ENCODE measurements at regions not wholly inside any gene's neighbourhood (a gene's known extent, or its start where the extent isn't known, plus 50 kb on each side); places are given as distances from the start of the nearest gene placed in this dataset.

- no peak for DNase-seq (ENCODE audit: low read depth, low spot score)
Observed at GRCh38 chr1:61523893-61524605, 200.9 kb downstream of the TM2D1 start.

GRCh38 chr1:61523229-61523628 is 201.7 kb downstream of the TM2D1 start:
- no peak for DNase-seq (ENCODE audit: low read depth, low spot score)

GRCh38 chr1:61520401-61520800 is 204.5 kb downstream of the TM2D1 start:
- DNase-seq (ENCODE audit: low read depth, low spot score) = no peak

DNA sequence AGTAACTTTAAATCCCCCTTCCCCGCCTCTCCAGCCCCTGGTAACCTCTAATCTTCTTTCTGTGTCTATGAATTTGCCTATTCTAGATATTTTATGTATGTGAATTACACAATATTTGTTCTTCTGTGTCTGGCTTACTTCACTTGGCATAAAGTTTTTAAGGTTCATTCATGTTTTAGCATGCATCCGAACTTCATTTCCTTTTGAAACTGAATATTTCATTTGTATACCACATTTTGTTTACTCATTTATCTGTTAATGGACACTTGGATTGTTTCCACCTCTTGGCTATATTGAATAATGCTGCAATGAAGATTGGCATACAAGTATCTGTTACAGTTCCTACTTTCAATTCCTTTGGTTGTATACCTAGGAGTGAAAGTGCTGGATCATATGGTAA is 205.3 kb downstream of the TM2D1 start:
- DNase-seq (ENCODE audit: low read depth, low spot score) = no peak

- no peak for DNase-seq (ENCODE audit: low read depth, low spot score)
Observed at GRCh38 chr1:61518670-61519400, 206.1 kb downstream of the TM2D1 start.

DNA sequence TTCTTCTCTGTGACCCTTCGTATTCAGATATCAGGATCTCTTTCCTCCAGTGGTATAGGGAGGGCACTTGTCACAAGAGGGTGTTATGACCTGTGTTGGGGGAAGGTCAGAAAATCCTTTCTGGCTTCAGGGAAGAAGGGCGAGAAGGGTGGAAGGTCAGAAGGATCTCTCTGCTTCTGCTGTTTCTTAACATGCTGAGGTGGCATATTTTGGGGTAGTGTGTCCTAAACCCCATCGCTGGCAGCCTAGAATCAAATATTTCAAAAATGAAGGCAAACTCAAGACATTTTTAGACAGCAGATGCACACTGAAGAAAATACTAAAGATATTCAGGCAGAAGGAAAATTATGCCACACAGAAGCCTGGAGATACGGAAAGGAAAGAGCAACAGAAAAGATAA is 207.6 kb downstream of the TM2D1 start:
- no peak for DNase-seq (ENCODE audit: low read depth, low spot score)

DNA sequence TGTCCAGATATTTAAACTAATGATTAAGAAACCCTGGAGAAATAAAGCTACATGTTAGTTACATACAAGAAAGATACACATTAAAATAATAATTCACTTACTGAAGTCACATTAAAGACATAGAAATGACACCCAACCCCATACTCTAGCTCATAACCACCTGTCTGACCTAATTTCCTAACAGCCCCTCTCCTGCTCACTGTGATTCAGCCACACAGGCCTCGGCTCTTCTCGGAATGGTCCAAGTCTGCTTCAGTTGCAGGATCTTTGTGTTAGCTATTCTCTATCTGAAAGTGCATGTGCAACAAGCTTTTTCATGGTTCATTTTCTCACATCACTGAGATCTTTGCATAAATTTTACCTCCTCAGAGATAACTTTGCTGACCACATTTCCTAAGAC is 209.8 kb downstream of the TM2D1 start:
- DNase-seq (ENCODE audit: low read depth, low spot score) = no peak
